ENCODE measurements at regions not wholly inside any gene's neighbourhood (a gene's known extent, or its start where the extent isn't known, plus 50 kb on each side); places are given as distances from the start of the nearest gene placed in this dataset.

DNA sequence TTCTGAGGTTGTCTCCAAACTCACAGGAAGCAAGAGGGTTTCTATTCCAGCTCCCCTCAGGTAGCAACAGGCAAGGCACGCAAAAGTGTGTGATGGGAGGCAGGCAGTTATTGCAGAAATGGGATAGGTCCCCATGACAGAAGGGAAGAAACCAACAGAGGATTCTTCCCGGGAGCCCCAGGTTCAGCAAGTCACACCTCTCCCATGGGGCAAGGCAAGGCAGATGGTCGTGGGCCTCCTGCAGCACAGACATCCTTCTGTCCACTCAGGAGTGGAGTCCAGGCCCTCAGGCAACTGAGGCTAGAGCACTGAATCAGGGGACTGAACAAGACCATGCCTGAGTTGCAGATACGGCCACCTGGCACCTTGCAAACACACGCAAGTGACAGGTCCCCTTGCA is 424.9 kb upstream of the IRX4 start:
- intact Hi-C loops (cut with DNase I) = no loop called here
- Histone ChIP-seq H3K4me1 (no peaks in the 10 kb centered on the region), H3K9me3 (no peaks in the 10 kb centered on the region), H3K9ac (ENCODE audit: low read depth in 2 of 2, low read length in 2 of 2) (no peak overlapping the region), H3K36me3 (no peaks in the 10 kb centered on the region), H3K4me3 (no peak overlapping the region), H3K27ac (no peak overlapping the region), H3K27me3 (no peaks in the 10 kb centered on the region)
- DNase-seq = no peak
- TF ChIP-seq, protein P1, sequence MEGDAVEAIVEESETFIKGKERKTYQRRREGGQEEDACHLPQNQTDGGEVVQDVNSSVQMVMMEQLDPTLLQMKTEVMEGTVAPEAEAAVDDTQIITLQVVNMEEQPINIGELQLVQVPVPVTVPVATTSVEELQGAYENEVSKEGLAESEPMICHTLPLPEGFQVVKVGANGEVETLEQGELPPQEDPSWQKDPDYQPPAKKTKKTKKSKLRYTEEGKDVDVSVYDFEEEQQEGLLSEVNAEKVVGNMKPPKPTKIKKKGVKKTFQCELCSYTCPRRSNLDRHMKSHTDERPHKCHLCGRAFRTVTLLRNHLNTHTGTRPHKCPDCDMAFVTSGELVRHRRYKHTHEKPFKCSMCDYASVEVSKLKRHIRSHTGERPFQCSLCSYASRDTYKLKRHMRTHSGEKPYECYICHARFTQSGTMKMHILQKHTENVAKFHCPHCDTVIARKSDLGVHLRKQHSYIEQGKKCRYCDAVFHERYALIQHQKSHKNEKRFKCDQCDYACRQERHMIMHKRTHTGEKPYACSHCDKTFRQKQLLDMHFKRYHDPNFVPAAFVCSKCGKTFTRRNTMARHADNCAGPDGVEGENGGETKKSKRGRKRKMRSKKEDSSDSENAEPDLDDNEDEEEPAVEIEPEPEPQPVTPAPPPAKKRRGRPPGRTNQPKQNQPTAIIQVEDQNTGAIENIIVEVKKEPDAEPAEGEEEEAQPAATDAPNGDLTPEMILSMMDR (IDR thresholded peaks at IDR 0.05) = no peak

DNA sequence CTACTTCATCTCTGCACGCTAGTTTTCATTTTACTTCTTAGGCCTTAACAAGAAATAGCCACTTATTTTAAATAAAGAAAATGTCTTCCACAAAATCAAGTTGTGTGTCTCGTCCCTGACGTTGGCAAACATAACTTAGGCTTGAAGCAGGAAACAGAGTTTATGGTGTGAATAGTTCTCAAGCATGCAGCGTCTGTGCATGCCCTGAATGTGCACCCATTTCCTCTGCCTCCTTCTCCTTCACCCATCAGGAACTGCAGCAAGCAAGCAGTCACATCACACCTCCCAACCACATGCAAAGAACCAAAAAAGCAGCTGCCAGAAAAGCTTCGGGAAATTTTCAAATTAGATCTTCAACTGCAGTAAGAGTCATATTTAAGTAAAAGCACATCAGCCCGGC is 424.0 kb upstream of the IRX4 start:
- no peaks in the 10 kb centered on the region for H3K4me1 ChIP-seq
- no peaks in the 10 kb centered on the region for H3K9me3 ChIP-seq
- H3K4me3 ChIP-seq = no peak overlapping the region
- H3K36me3 ChIP-seq = no peaks in the 10 kb centered on the region
- no peak for DNase-seq
- H3K9ac ChIP-seq (ENCODE audit: low read depth in 2 of 2, low read length in 2 of 2) = no peak overlapping the region
- no peak overlapping the region for H3K27ac ChIP-seq
- intact Hi-C loops (cut with DNase I) = no loop called here
- no peaks in the 10 kb centered on the region for H3K27me3 ChIP-seq
- TF ChIP-seq, protein P1 (IDR thresholded peaks at IDR 0.05) = no peak

DNA sequence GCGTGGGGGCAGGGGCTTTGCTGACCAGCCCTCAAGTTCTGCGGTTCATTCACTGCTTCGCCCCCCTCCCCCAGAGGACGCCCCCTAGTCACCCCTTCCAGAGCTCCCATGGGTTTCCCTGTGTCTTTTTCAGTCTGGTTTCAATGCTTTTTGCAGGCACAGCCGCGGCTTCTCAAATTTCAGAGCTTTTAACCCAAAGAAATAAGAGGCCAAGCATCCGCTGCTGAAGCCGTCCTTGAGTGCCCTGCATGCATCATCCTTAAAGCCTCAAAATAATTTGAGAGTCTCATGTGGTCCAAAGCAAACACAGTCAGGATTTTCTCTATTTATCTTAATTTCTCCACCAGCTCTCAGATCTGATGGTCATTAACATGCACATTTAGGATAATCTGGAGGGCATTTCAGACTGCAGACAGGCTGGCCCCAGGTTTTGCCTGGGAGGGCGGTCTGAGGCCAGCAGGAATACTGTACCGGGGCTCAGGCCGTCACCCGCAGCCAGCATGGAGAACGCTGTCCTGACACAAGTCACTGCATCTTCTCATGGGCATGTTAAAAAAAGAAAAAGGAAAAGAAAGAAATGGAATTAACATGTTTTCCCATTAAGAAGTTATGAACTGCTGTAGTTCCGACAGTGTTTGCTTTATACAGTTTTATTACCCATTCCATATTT is 420.8 kb upstream of the IRX4 start:
- no peaks in the 10 kb centered on the region for H3K9me3 ChIP-seq
- H3K9ac ChIP-seq (ENCODE audit: low read depth in 2 of 2, low read length in 2 of 2) = no peak overlapping the region
- no peak for DNase-seq
- no peak overlapping the region for H3K27ac ChIP-seq
- no peaks in the 10 kb centered on the region for H3K4me1 ChIP-seq
- H3K36me3 ChIP-seq = no peaks in the 10 kb centered on the region
- H3K4me3 ChIP-seq = no peak overlapping the region
- TF ChIP-seq, protein P1 (IDR thresholded peaks at IDR 0.05) = no peak
- no peaks in the 10 kb centered on the region for H3K27me3 ChIP-seq
- intact Hi-C loops (cut with DNase I) = no loop called here

DNA sequence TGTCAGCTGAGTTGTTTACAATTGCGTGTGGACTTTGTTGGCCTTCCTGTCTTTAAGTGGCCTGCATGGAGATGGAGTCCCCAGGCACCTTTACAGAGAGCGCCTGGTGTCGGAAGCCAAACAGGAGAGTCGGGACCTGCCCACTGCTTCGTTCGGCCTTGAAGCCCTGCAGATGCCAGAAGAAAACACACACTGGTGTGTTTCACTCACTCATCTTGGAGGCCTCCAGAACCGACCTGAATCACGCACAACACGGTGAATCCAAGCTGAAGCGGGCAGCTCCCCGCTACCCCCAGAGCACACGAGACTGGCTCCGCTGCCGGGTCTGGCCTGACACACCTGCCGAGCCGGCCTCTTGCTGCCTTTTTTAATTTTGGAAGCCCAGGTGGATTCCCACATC is 419.4 kb upstream of the IRX4 start:
- TF ChIP-seq, protein P1 (IDR thresholded peaks at IDR 0.05) = no peak
- H3K4me1 ChIP-seq = no peaks in the 10 kb centered on the region
- no peak overlapping the region for H3K4me3 ChIP-seq
- no peaks in the 10 kb centered on the region for H3K9me3 ChIP-seq
- no peaks in the 10 kb centered on the region for H3K27me3 ChIP-seq
- H3K27ac ChIP-seq = no peak overlapping the region
- intact Hi-C loops (cut with DNase I) = no loop called here
- DNase-seq = no peak
- no peak overlapping the region for H3K9ac ChIP-seq (ENCODE audit: low read depth in 2 of 2, low read length in 2 of 2)
- H3K36me3 ChIP-seq = no peaks in the 10 kb centered on the region

DNA sequence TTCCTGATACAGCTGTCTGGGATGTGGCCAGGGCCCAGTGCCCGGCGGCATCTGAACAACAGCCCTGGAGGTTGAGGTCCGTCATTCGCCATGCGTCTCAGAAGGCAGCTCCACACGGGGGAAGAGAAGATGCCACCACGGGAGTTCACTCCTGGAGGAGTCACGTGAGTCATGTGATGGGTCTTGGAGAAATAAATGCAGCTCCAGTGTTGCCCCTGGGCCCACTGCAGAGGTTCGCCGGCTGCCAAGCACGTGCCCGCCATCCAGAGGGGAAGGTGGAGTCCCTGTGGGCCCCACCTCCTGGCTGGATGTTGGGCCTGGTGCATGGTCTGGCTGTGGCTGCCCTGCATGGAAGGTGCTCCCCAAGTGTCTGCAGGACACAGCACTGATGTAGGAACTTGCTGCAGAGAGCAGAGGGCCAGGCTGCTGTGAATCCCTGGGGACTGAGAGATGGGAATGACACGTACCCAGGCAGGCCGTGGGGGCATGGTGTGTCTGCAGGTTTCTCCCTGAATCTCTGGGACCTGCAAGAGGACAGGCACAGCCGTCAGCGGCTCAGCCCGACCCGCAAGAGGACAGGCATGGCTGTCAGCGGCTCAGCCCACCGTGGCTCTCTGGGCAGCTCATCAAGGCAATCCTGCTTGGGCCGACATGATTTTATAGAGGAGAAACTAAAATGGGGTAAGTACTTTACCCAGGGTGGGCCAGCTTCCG is 418.3 kb upstream of the IRX4 start:
- Histone ChIP-seq H3K9ac (ENCODE audit: low read depth in 2 of 2, low read length in 2 of 2) (no peak overlapping the region), H3K4me3 (no peak overlapping the region), H3K27ac (no peak overlapping the region), H3K27me3 (no peaks in the 10 kb centered on the region), H3K36me3 (no peaks in the 10 kb centered on the region), H3K4me1 (no peaks in the 10 kb centered on the region), H3K9me3 (no peaks in the 10 kb centered on the region)
- no peak for DNase-seq
- intact Hi-C loops (cut with DNase I) = no loop called here
- TF ChIP-seq, protein P1 (IDR thresholded peaks at IDR 0.05) = no peak

Measured in colonic mucosa (tissue), 4 donors.